ENCODE measurements at regions not wholly inside any gene's neighbourhood (a gene's known extent, or its start where the extent isn't known, plus 50 kb on each side); places are given as distances from the start of the nearest gene placed in this dataset.

- TF ChIP-seq POLR2A (IDR thresholded peaks at IDR 0.05) (no peak), CTCF (IDR thresholded peaks at IDR 0.05) (no peak)
Measured at GRCh38 chr3:59450946-59451763, 401.3 kb upstream of the CFAP20DC start.

Data from sigmoid colon (tissue), 3 donors.